Thyroid gland (tissue), 4 donors: ENCODE measurements at regions not wholly inside any gene's neighbourhood (a gene's known extent, or its start where the extent isn't known, plus 50 kb on each side); places are given as distances from the start of the nearest gene placed in this dataset.
"Not testable (repeated sequence)": the region's sequence is repeated elsewhere in the genome, so short reads cannot be mapped to it uniquely, and the experiment has no call there.

ENCODE experiments used
- DNase-seq, 2 donors: peaks; one replicate each; pipeline ENCODE4 v3.0.0-alpha.2; 2019
- H3K27ac ChIP-seq, 3 donors: fragments of 200-600 bp; sonication (generic); 1 replicate in 2 of 3; 2 replicates in 1 of 3; pipeline ENCODE4 v1.5.1; 2016 to 2019; ENCODE audit warnings: mild to moderate bottlenecking in 1 of 3, moderate library complexity in 1 of 3
- H3K27me3 ChIP-seq: fragments of 200-600 bp; sonication (generic); one replicate; pipeline ENCODE4 v1.5.1; 2019
- H3K36me3 ChIP-seq, 2 donors: fragments of 200-600 bp; sonication (generic); one replicate each; pipeline ENCODE4 v1.5.1; 2016 to 2019
- H3K4me1 ChIP-seq, 2 donors: fragments of 200-600 bp; sonication (generic); one replicate each; pipeline ENCODE4 v1.5.1; 2017 to 2019
- H3K4me3 ChIP-seq, 3 donors: fragments of 200-600 bp; sonication (generic); replicated peaks in 1 of 3; 1 replicate in 2 of 3; 2 replicates in 1 of 3; pipeline ENCODE4 v1.5.1; 2016; ENCODE audit warnings: mild to moderate bottlenecking in 1 of 3
- H3K9me3 ChIP-seq: fragments of 200-600 bp; sonication (generic); one replicate; pipeline ENCODE4 v1.5.1; 2017
- CTCF ChIP-seq, 6 experiments: fragments of 200-600 bp in 3 of 6; fragments of 450-650 bp in 3 of 6; sonication (generic) in 3 of 6; IDR thresholded peaks; one replicate each; pipeline ENCODE4 v1.5.1; 2016 to 2019; ENCODE audit warnings: antibody characterized with exemption in 6 of 6, mild to moderate bottlenecking in 2 of 6, inconsistent platforms in 1 of 6, moderate library complexity in 1 of 6
- POLR2A ChIP-seq, 2 donors: fragments of 450-650 bp; IDR thresholded peaks; one replicate each; pipeline ENCODE4 v1.6.1; 2017; ENCODE audit warnings: antibody characterized with exemption in 2 of 2, mild to moderate bottlenecking in 2 of 2, moderate library complexity in 1 of 2
- WGBS, 2 donors: methylation state at CpG; one replicate each; pipeline ENCODE4 v1.1.5; 2017; 5-methylcytosine and 5-hydroxymethylcytosine counted together
- intact Hi-C: fragments of 100-400 bp; cut with DNase I; formaldehyde crosslinking; loops from one replicate; pipeline ENCODE4 v1.15.1; 2023

GRCh38 chr6:115873901-115874300 is 186.8 kb downstream of the FRK start:
- H3K27ac ChIP-seq, result no peak overlapping the region
- no peaks in the 10 kb centered on the region for H3K27me3 ChIP-seq
- H3K9me3 ChIP-seq, result no peaks in the 10 kb centered on the region
- DNase-seq, result no peak
- WGBS, 2 donors, result 83 to 89% methylated on average over 1 of the region's 1 CpG
- H3K36me3 ChIP-seq, result no peaks in the 10 kb centered on the region
- intact Hi-C loops, result no loop called here
- H3K4me3 ChIP-seq, result no peak overlapping the region
- no peaks in the 10 kb centered on the region for H3K4me1 ChIP-seq
- no peak for TF ChIP-seq CTCF (IDR thresholded peaks at IDR 0.05)
- no peak for TF ChIP-seq POLR2A (IDR thresholded peaks at IDR 0.05)

GRCh38 chr6:115870464-115870863 is 190.2 kb downstream of the FRK start:
- TF ChIP-seq CTCF (IDR thresholded peaks at IDR 0.05), result no peak
- TF ChIP-seq POLR2A (IDR thresholded peaks at IDR 0.05), result no peak
- no peaks in the 10 kb centered on the region for H3K36me3 ChIP-seq
- H3K27me3 ChIP-seq, result no peaks in the 10 kb centered on the region
- 57 to 69% methylated on average over 4 of the region's 4 CpGs for WGBS, 2 donors
- H3K4me1 ChIP-seq, result no peaks in the 10 kb centered on the region
- H3K9me3 ChIP-seq, result no peaks in the 10 kb centered on the region
- no peak for DNase-seq
- no peak overlapping the region for H3K27ac ChIP-seq
- intact Hi-C loops, result no loop called here
- no peak overlapping the region for H3K4me3 ChIP-seq

- Histone ChIP-seq H3K27me3 (no peaks in the 10 kb centered on the region), H3K36me3 (no peaks in the 10 kb centered on the region), H3K4me3 (no peak overlapping the region), H3K27ac (no peak overlapping the region), H3K9me3 (no peaks in the 10 kb centered on the region), H3K4me1 (no peaks in the 10 kb centered on the region)
- 85 to 86% methylated on average over 2 of the region's 2 CpGs for WGBS, 2 donors
- TF ChIP-seq POLR2A (IDR thresholded peaks at IDR 0.05) (no peak), CTCF (IDR thresholded peaks at IDR 0.05) (no peak)
- no peak for DNase-seq
- intact Hi-C loops, result no loop called here
These were observed 194.8 kb downstream of the FRK start for GRCh38 chr6:115865914-115866313.

- TF ChIP-seq CTCF (IDR thresholded peaks at IDR 0.05), result no peak
- TF ChIP-seq POLR2A (IDR thresholded peaks at IDR 0.05), result no peak
- intact Hi-C loops, result no loop called here
- Histone ChIP-seq H3K36me3 (no peaks in the 10 kb centered on the region), H3K9me3 (no peaks in the 10 kb centered on the region), H3K27me3 (no peaks in the 10 kb centered on the region), H3K4me1 (no peaks in the 10 kb centered on the region), H3K27ac (no peak overlapping the region), H3K4me3 (no peak overlapping the region)
- DNase-seq, result no peak
These were observed 197.5 kb downstream of the FRK start for GRCh38 chr6:115863211-115863610.

- H3K4me1 ChIP-seq, H3K9me3 ChIP-seq, H3K4me3 ChIP-seq, H3K36me3 ChIP-seq, DNase-seq, intact Hi-C loops, H3K27ac ChIP-seq, H3K27me3 ChIP-seq: not testable (repeated sequence)
- 57 to 73% methylated on average over 2 of the region's 2 CpGs for WGBS, 2 donors
These were observed 199.0 kb downstream of the FRK start for GRCh38 chr6:115861658-115862057.

- H3K27ac ChIP-seq, H3K9me3 ChIP-seq, H3K27me3 ChIP-seq, intact Hi-C loops, H3K4me3 ChIP-seq, H3K36me3 ChIP-seq, H3K4me1 ChIP-seq, DNase-seq: not testable (repeated sequence)
- WGBS, 2 donors, result 95 to 98% methylated on average over 2 of the region's 2 CpGs
These were observed 201.1 kb downstream of the FRK start for GRCh38 chr6:115859577-115859976.
